IMR-90 (cell line): ENCODE measurements at regions not wholly inside any gene's neighbourhood (a gene's known extent, or its start where the extent isn't known, plus 50 kb on each side); places are given as distances from the start of the nearest gene placed in this dataset.

Experiments used
- ATAC-seq: fragments of 200-7000 bp; cut with Tn5 transposase; 2 replicates; pipeline ENCODE4 v1.9.1; 2020; ENCODE audit warnings: low read depth, mild to moderate bottlenecking, moderate library complexity
- BruUV-seq: library from RNA; stranded (reverse); fragments of 400-500 nt; replicated peaks from 2 replicates; lab custom pipeline; 2021; lab: Mats Ljungman, UMichigan
- CTCF ChIA-PET: fragments of 300-600 bp; formaldehyde crosslinking; extraction: SDS; loops from one replicate; lab custom pipeline; 2021; ENCODE audit warnings: antibody characterized with exemption; lab: Yijun Ruan, JAX
- POLR2A ChIA-PET: fragments of 300-600 bp; sonication (Branson Sonifier 250); formaldehyde crosslinking; loops from one replicate; lab custom pipeline; 2022; ENCODE audit warnings: antibody characterized with exemption; ENCODE audit not compliant: unreplicated experiment; lab: Charles Lee
- DNase-seq: peaks from one replicate; pipeline ENCODE4 v3.0.0; 2013
- H2AFZ ChIP-seq: replicated peaks from 2 replicates; pipeline ENCODE3; 2013; ENCODE audit warnings: low read length, mild to moderate bottlenecking; ENCODE audit not compliant: poor library complexity
- H2AK5ac ChIP-seq: 2 replicates; pipeline ENCODE4 v1.6.1; 2013; ENCODE audit warnings: low read depth, low read length, inconsistent platforms
- H2AK9ac ChIP-seq: replicated peaks from 2 replicates; pipeline ENCODE3; 2013; ENCODE audit warnings: mild to moderate bottlenecking, low read depth, low read length, moderate library complexity; ENCODE audit not compliant: poor library complexity
- H2BK120ac ChIP-seq: 2 replicates; pipeline ENCODE4 v1.6.1; 2013; ENCODE audit warnings: low read depth, low read length, inconsistent platforms
- H2BK15ac ChIP-seq: 3 replicates; pipeline ENCODE4 v1.6.1; 2013; ENCODE audit warnings: low read depth, low read length, inconsistent platforms
- H2BK20ac ChIP-seq: 2 replicates; pipeline ENCODE4 v1.6.1; 2013; ENCODE audit warnings: low read depth, mild to moderate bottlenecking, inconsistent platforms, low read length, moderate library complexity
- H2BK5ac ChIP-seq: 2 replicates; pipeline ENCODE4 v1.6.1; 2013; ENCODE audit warnings: mild to moderate bottlenecking, low read depth, low read length, inconsistent platforms; ENCODE audit not compliant: poor library complexity, severe bottlenecking
- H3K14ac ChIP-seq: replicated peaks from 2 replicates; pipeline ENCODE4 v1.6.1; 2013; ENCODE audit warnings: low read depth, low read length, inconsistent platforms
- H3K18ac ChIP-seq: 2 replicates; pipeline ENCODE4 v1.6.1; 2013; ENCODE audit warnings: low read depth, low read length, control low read depth
- H3K23ac ChIP-seq: 2 replicates; pipeline ENCODE4 v1.6.1; 2013; ENCODE audit warnings: low read depth, low read length, inconsistent platforms
- H3K27ac ChIP-seq: 2 replicates; pipeline ENCODE4 v1.5.1; 2013; ENCODE audit warnings: mild to moderate bottlenecking, control low read depth, low read length; ENCODE audit not compliant: insufficient read depth
- H3K27me3 ChIP-seq: 2 replicates; pipeline ENCODE4 v1.6.1; 2013; ENCODE audit warnings: low read length; ENCODE audit not compliant: control insufficient read depth, insufficient read depth
- H3K36me3 ChIP-seq: 2 replicates; pipeline ENCODE4 v1.6.1; 2013; ENCODE audit warnings: low read length, mixed read lengths; ENCODE audit not compliant: control insufficient read depth, insufficient read depth
- H3K4ac ChIP-seq: 2 replicates; pipeline ENCODE4 v1.6.1; 2013; ENCODE audit warnings: low read depth, low read length, inconsistent platforms
- H3K4me1 ChIP-seq: 2 replicates; pipeline ENCODE4 v1.6.1; 2013; ENCODE audit warnings: low read length, mixed read lengths; ENCODE audit not compliant: control insufficient read depth, insufficient read depth
- H3K4me2 ChIP-seq: 2 replicates; pipeline ENCODE4 v1.6.1; 2013; ENCODE audit warnings: low read depth, mild to moderate bottlenecking, control low read depth, low read length, moderate library complexity
- H3K4me3 ChIP-seq: 2 replicates; pipeline ENCODE4 v1.5.1; 2013; ENCODE audit warnings: low read depth, mild to moderate bottlenecking, control low read depth, low read length, moderate library complexity; ENCODE audit not compliant: insufficient read depth
- H3K56ac ChIP-seq: 2 replicates; pipeline ENCODE4 v1.6.1; 2013; ENCODE audit warnings: low read length, inconsistent platforms; ENCODE audit not compliant: insufficient read depth; ENCODE audit errors: extremely low read depth
- H3K79me1 ChIP-seq, 2 experiments: 2 replicates each; pipeline ENCODE4 v1.6.1; 2013; ENCODE audit warnings: low read length in 2 of 2, inconsistent platforms in 1 of 2, low read depth in 1 of 2
- H3K9ac ChIP-seq: 2 replicates; pipeline ENCODE4 v1.6.1; 2013; ENCODE audit warnings: low read depth, low read length, control low read depth
- H3K9me1 ChIP-seq: 2 replicates; pipeline ENCODE4 v1.6.1; 2013; ENCODE audit warnings: low read length, inconsistent platforms; ENCODE audit not compliant: insufficient read depth
- H3K9me3 ChIP-seq: 2 replicates; pipeline ENCODE4 v1.6.1; 2013; ENCODE audit warnings: low read length; ENCODE audit not compliant: control insufficient read depth, insufficient read depth
- H4K20me1 ChIP-seq: 2 replicates; pipeline ENCODE4 v1.6.1; 2013; ENCODE audit warnings: low read length, inconsistent platforms; ENCODE audit not compliant: insufficient read depth
- H4K5ac ChIP-seq: 2 replicates; pipeline ENCODE4 v1.6.1; 2013; ENCODE audit warnings: mild to moderate bottlenecking, low read depth, low read length, control low read depth
- H4K8ac ChIP-seq, 2 experiments: 2 replicates each; pipeline ENCODE4 v1.6.1; 2013; ENCODE audit warnings: low read depth in 2 of 2, low read length in 2 of 2, control low read depth in 1 of 2, inconsistent platforms in 1 of 2
- H4K91ac ChIP-seq: 2 replicates; pipeline ENCODE4 v1.6.1; 2013; ENCODE audit warnings: low read depth, low read length, inconsistent platforms; ENCODE audit not compliant: insufficient read depth
- BHLHE40 ChIP-seq: fragments of 150-350 bp; IDR thresholded peaks from 2 replicates; pipeline ENCODE4 v1.6.1; 2016; ENCODE audit warnings: mild to moderate bottlenecking, low read depth, low read length
- CEBPB ChIP-seq: IDR thresholded peaks from 2 replicates; pipeline ENCODE4 v1.6.1; 2012; ENCODE audit warnings: low read depth, low read length, improper control_type of control experiment
- CHD1 ChIP-seq: IDR thresholded peaks from 2 replicates; pipeline ENCODE4 v1.6.1; 2012; ENCODE audit warnings: low read depth, low read length, improper control_type of control experiment
- CTCF ChIP-seq: conservative IDR thresholded peaks from 2 replicates; pipeline ENCODE4 v1.5.1; 2012; ENCODE audit warnings: mild to moderate bottlenecking, low read depth, low read length, improper control_type of control experiment
- ELK1 ChIP-seq: fragments of 150-350 bp; IDR thresholded peaks from 2 replicates; pipeline ENCODE4 v1.6.1; 2016; ENCODE audit warnings: low read depth, mild to moderate bottlenecking, low read length, moderate library complexity, borderline replicate concordance
- FOS ChIP-seq: fragments of 150-350 bp; IDR thresholded peaks from 2 replicates; pipeline ENCODE4 v1.6.1; 2016; ENCODE audit warnings: low read depth, low read length
- MAFK ChIP-seq: IDR thresholded peaks from 2 replicates; pipeline ENCODE4 v1.6.1; 2012; ENCODE audit warnings: low read depth, low read length, improper control_type of control experiment
- MAZ ChIP-seq: IDR thresholded peaks from 2 replicates; pipeline ENCODE4 v1.6.1; 2012; ENCODE audit warnings: low read depth, mild to moderate bottlenecking, low read length, improper control_type of control experiment, moderate library complexity, borderline replicate concordance
- MXI1 ChIP-seq: IDR thresholded peaks from 2 replicates; pipeline ENCODE4 v1.6.1; 2012; ENCODE audit warnings: low read depth, mild to moderate bottlenecking, low read length, moderate library complexity, borderline replicate concordance
- NFE2L2 ChIP-seq: fragments of 150-350 bp; IDR thresholded peaks from 2 replicates; pipeline ENCODE4 v1.6.1; 2016; ENCODE audit warnings: low read depth, mild to moderate bottlenecking, low read length
- POLR2A ChIP-seq: IDR thresholded peaks from 2 replicates; pipeline ENCODE4 v1.6.1; 2012; ENCODE audit warnings: mild to moderate bottlenecking, low read depth, low read length
- RAD21 ChIP-seq: IDR thresholded peaks from 2 replicates; pipeline ENCODE4 v1.6.1; 2012; ENCODE audit warnings: low read length, improper control_type of control experiment
- RCOR1 ChIP-seq: IDR thresholded peaks from 2 replicates; pipeline ENCODE4 v1.6.1; 2012; ENCODE audit warnings: mild to moderate bottlenecking, low read length, improper control_type of control experiment; ENCODE audit not compliant: insufficient replicate concordance
- RFX5 ChIP-seq: IDR thresholded peaks from 2 replicates; pipeline ENCODE4 v1.8.0; 2012; ENCODE audit warnings: low read depth, mild to moderate bottlenecking, low read length, moderate library complexity
- SMC3 ChIP-seq: fragments of 150-350 bp; IDR thresholded peaks from 2 replicates; pipeline ENCODE4 v1.6.1; 2016; ENCODE audit warnings: low read depth, mild to moderate bottlenecking, antibody characterized with exemption, low read length, moderate library complexity
- WGBS, 2 experiments: methylation state at CpG; one replicate each; pipeline versions ENCODE4 v1.1.5 to v1.1.7; 2013; ENCODE audit warnings: missing lambda C conversion rate in 2 of 2; ENCODE audit not compliant: insufficient read length in 1 of 2; ENCODE audit errors: extremely low coverage in 2 of 2; 5-methylcytosine and 5-hydroxymethylcytosine counted together
- dilution Hi-C: fragments of 300-500 bp; cut with HindIII; formaldehyde crosslinking; loops from one replicate; pipeline ENCODE4 v1.14.3; 2018; ENCODE audit warnings: low sequenced_read_pairs; ENCODE audit not compliant: unreplicated experiment
- in situ Hi-C: fragments of 300-500 bp; cut with MboI; formaldehyde crosslinking; loops from 3 replicates; pipeline ENCODE4 v1.14.3; 2019; ENCODE audit warnings: low sequenced_read_pairs, inconsistent platforms, mixed read lengths
- intact Hi-C: fragments of 100-400 bp; cut with micrococcal nuclease; formaldehyde crosslinking; loops from 2 replicates; pipeline ENCODE4 v1.10.0; 2022
- TF ChIP-seq, protein P1 (sequence below): fragments of 150-350 bp; IDR thresholded peaks from 2 replicates; pipeline ENCODE4 v1.6.1; 2017; ENCODE audit warnings: mild to moderate bottlenecking, antibody characterized with exemption, low read length, low read depth

DNA sequence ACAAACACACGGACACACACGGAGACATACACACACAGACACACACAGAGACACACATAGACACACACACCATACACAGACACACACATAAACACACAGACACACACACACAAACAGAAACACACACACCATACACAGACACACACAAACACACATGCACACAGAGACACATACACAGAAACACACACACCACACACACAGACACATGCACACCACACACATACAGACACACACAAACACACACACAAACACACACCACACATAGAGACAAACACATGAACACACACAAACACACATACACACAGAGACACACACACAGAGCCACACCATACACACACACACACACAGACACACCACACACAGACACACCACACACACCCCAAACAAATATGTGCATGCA lies 152.7 kb upstream of the FOXD4L5 start:
- Histone ChIP-seq H3K4me2 (no peak overlapping the region), H3K79me1 (no peaks in the 10 kb centered on the region)

More for the DNA sequence above, 152.7 kb upstream of the FOXD4L5 start:
- Histone ChIP-seq H3K4ac (no peak overlapping the region), H3K14ac (no peak overlapping the region), H3K18ac (no peak overlapping the region), H2AFZ (no peak overlapping the region), H4K8ac (no peak overlapping the region), H3K4me1 (no peaks in the 10 kb centered on the region), H4K5ac (no peak overlapping the region), H2AK9ac (no peak overlapping the region), H3K23ac (no peak overlapping the region), H3K27ac (no peak overlapping the region), H2BK5ac (peak overlapping the region; percentile 87), H2BK120ac (no peak overlapping the region), H4K91ac (no peak overlapping the region), H2BK15ac (no peak overlapping the region), H3K56ac (no peak overlapping the region), H2AK5ac (no peak overlapping the region), H3K9me1 (no peaks in the 10 kb centered on the region), H3K4me3 (no peak overlapping the region), H2BK20ac (no peak overlapping the region), H3K9me3 (peaks cover 12% of the 10 kb centered on the region; the same call in 1 of the 2 replicates), H4K20me1 (no peaks in the 10 kb centered on the region), H3K27me3 (no peaks in the 10 kb centered on the region), H3K9ac (no peak overlapping the region), H3K36me3 (no peaks in the 10 kb centered on the region)
- no TSS peak for BruUV-seq
- POLR2A ChIA-PET, result no interaction called here
- in situ Hi-C loops (no loop called here), dilution Hi-C loops (no loop called here), intact Hi-C loops (no loop called here)
- no peak for ATAC-seq
- 34% methylated on average over 2 of the region's 2 CpGs; no CpG with 5 or more reads in 1 of the 2 experiments for WGBS, 2 experiments
- no peak for DNase-seq
- CTCF ChIA-PET, result no interaction called here
- TF ChIP-seq ELK1 (no peak), FOS (no peak), POLR2A (no peak), MAZ (no peak), RFX5 (no peak), CEBPB (no peak), RCOR1 (no peak), SMC3 (no peak), MAFK (no peak), MXI1 (no peak), CTCF (no peak), NFE2L2 (no peak), RAD21 (no peak), BHLHE40 (no peak), CHD1 (no peak)
- TF ChIP-seq, protein P1, sequence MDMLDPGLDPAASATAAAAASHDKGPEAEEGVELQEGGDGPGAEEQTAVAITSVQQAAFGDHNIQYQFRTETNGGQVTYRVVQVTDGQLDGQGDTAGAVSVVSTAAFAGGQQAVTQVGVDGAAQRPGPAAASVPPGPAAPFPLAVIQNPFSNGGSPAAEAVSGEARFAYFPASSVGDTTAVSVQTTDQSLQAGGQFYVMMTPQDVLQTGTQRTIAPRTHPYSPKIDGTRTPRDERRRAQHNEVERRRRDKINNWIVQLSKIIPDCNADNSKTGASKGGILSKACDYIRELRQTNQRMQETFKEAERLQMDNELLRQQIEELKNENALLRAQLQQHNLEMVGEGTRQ, result no peak
